ENCODE measurements at regions not wholly inside any gene's neighbourhood (a gene's known extent, or its start where the extent isn't known, plus 50 kb on each side); places are given as distances from the start of the nearest gene placed in this dataset.

DNA sequence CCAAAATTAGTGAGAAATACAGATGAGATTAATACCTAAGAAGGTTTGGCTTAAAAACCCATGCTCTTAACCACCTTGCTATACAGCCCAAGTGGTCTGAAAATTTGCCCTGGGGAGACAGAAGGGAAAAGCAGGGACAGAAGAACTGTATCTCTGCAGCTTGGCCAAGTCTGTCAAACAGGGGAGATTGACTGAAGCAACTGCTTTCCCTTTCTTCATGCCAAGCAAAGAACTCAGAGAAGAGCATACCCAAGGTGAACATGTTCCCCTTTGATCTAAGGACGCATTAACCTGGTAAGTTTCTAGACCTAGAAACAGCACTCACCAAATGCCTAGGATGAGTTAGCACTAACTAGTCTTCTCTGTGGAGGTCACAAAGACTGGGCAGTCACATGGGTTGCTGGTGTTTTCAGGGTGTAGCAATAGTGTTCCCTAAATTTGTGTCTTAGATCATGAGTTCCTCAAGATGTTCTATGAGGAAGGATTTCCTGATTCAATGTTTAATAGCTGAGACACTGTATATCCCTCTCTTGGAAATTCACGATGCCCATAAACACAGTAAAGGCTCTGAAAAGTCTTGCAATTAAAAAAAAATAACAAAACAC, 75.6 kb upstream of the GRAMD1B start:
- TF ChIP-seq, protein P1, sequence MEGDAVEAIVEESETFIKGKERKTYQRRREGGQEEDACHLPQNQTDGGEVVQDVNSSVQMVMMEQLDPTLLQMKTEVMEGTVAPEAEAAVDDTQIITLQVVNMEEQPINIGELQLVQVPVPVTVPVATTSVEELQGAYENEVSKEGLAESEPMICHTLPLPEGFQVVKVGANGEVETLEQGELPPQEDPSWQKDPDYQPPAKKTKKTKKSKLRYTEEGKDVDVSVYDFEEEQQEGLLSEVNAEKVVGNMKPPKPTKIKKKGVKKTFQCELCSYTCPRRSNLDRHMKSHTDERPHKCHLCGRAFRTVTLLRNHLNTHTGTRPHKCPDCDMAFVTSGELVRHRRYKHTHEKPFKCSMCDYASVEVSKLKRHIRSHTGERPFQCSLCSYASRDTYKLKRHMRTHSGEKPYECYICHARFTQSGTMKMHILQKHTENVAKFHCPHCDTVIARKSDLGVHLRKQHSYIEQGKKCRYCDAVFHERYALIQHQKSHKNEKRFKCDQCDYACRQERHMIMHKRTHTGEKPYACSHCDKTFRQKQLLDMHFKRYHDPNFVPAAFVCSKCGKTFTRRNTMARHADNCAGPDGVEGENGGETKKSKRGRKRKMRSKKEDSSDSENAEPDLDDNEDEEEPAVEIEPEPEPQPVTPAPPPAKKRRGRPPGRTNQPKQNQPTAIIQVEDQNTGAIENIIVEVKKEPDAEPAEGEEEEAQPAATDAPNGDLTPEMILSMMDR (IDR thresholded peaks at IDR 0.05 in 4 of 5, conservative IDR thresholded peaks at IDR 0.05 in 1 of 5), result no peak
- no peak for TF ChIP-seq POLR2A (IDR thresholded peaks at IDR 0.05)
